ENCODE measurements at regions not wholly inside any gene's neighbourhood (a gene's known extent, or its start where the extent isn't known, plus 50 kb on each side); places are given as distances from the start of the nearest gene placed in this dataset.

GRCh38 chr20:6838181-6838826 is 70.8 kb downstream of the BMP2 start:
- Histone ChIP-seq H3K4me1 (no peaks in the 10 kb centered on the region), H3K4me2 (no peak overlapping the region), H3K9me3 (no peaks in the 10 kb centered on the region), H3K4me3 (no peak overlapping the region), H3K27ac (no peak overlapping the region)
- no peak for TF ChIP-seq PBX3 (IDR thresholded peaks at IDR 0.05)
- no peak for TF ChIP-seq REST (IDR thresholded peaks at IDR 0.05)
- TF ChIP-seq FOSL2 (IDR thresholded peaks at IDR 0.05) = no peak
- TF ChIP-seq FOSL2 (CRISPR knock-in tag; IDR thresholded peaks at IDR 0.05) = no peak
- TF ChIP-seq MAZ (IDR thresholded peaks at IDR 0.05; ENCODE audit: borderline replicate concordance, low read depth, low read length) = no peak
- TF ChIP-seq POLR2A (IDR thresholded peaks at IDR 0.05; ENCODE audit: low read length) = no peak
- no peak for TF ChIP-seq ZC3H11A (IDR thresholded peaks at IDR 0.05)
- TF ChIP-seq CBX8 (IDR thresholded peaks at IDR 0.05) = no peak
- no peak for TF ChIP-seq CTCF (IDR thresholded peaks at IDR 0.05)
- TF ChIP-seq HOXB13 (CRISPR knock-in tag; IDR thresholded peaks at IDR 0.05; ENCODE audit: low read depth) = no peak
- no peak for TF ChIP-seq MAFK (IDR thresholded peaks at IDR 0.05; ENCODE audit: partially characterized antibody)
- ChIA-PET POLR2A (no interaction called here), CTCF (interaction anchor here (1.5 kb wide), 1 partner anchor 8 kb away, joined by 4 read pairs; no protein-coding TSS in a partner anchor)
- 16% methylated on average over 11 of the region's 11 CpGs for WGBS (ENCODE audit: missing lambda C conversion rate)
- ATAC-seq = no peak
- no peak for DNase-seq (ENCODE audit: low read depth in 1 of 2, low spot score in 1 of 2)
- no peak for FAIRE-seq

- POLR2A ChIA-PET = no interaction called here
- Histone ChIP-seq H3K4me3 (no peak overlapping the region), H3K4me2 (no peak overlapping the region), H3K9me3 (no peaks in the 10 kb centered on the region), H3K27ac (no peak overlapping the region), H3K4me1 (no peaks in the 10 kb centered on the region)
- FAIRE-seq (no peak), ATAC-seq (no peak), DNase-seq (ENCODE audit: low read depth in 1 of 2, low spot score in 1 of 2) (no peak)
- CTCF ChIA-PET = interaction anchor here (1.8 kb wide), 1 partner anchor 11 kb away, joined by 7 read pairs; no protein-coding TSS in a partner anchor
- 18% methylated on average over 2 of the region's 2 CpGs for WGBS (ENCODE audit: missing lambda C conversion rate)
- TF ChIP-seq PHF8 (IDR thresholded peaks at IDR 0.05; ENCODE audit: borderline replicate concordance, low read depth) (no peak), CBX2 (IDR thresholded peaks at IDR 0.05; ENCODE audit: borderline replicate concordance, low read depth) (no peak), HOXB5 (CRISPR knock-in tag; IDR thresholded peaks at IDR 0.05) (no peak), POLR2AphosphoS2 (conservative IDR thresholded peaks at IDR 0.05; ENCODE audit: low read length) (no peak), EHMT2 (IDR thresholded peaks at IDR 0.05; ENCODE audit: low read depth) (no peak), MYC (IDR thresholded peaks at IDR 0.05; ENCODE audit: borderline replicate concordance, low read length) (no peak), NR3C1 (IDR thresholded peaks at IDR 0.05) (no peak), JUN (IDR thresholded peaks at IDR 0.05) (no peak), CTCF (IDR thresholded peaks at IDR 0.05) (no peak), FOXS1 (CRISPR knock-in tag; IDR thresholded peaks at IDR 0.05) (no peak), PBX3 (IDR thresholded peaks at IDR 0.05) (no peak), HMGXB4 (CRISPR knock-in tag; IDR thresholded peaks at IDR 0.05; ENCODE audit: borderline replicate concordance) (no peak), ZNF302 (CRISPR knock-in tag; IDR thresholded peaks at IDR 0.05) (no peak), MAZ (IDR thresholded peaks at IDR 0.05; ENCODE audit: borderline replicate concordance, low read depth, low read length) (no peak)
Observed at GRCh38 chr20:6841128-6841527, 73.6 kb downstream of the BMP2 start.

Measured in A549 (cell line).